NB4 (cell line): ENCODE measurements at regions not wholly inside any gene's neighbourhood (a gene's known extent, or its start where the extent isn't known, plus 50 kb on each side); places are given as distances from the start of the nearest gene placed in this dataset.

ENCODE experiments used
- DNase-seq: peaks from one replicate; pipeline ENCODE4 v3.0.0; 2010; ENCODE audit warnings: low read depth
- H3K4me3 ChIP-seq: one replicate; pipeline ENCODE4 v1.5.1; 2011; ENCODE audit warnings: mild to moderate bottlenecking, low read depth, low read length, moderate library complexity
- CTCF ChIP-seq: IDR thresholded peaks from one replicate; pipeline ENCODE4 v1.5.1; 2012; ENCODE audit warnings: low read depth, low read length
- MAX ChIP-seq: IDR thresholded peaks from 2 replicates; pipeline ENCODE4 v1.6.1; 2011; ENCODE audit warnings: low read depth, low read length
- MYC ChIP-seq: IDR thresholded peaks from 2 replicates; pipeline ENCODE4 v1.6.1; 2011; ENCODE audit warnings: low read depth, low read length
- POLR2A ChIP-seq: IDR thresholded peaks from 2 replicates; pipeline ENCODE4 v1.6.1; 2011; ENCODE audit warnings: mild to moderate bottlenecking; ENCODE audit not compliant: insufficient read length; ENCODE audit errors: extremely low read depth

- TF ChIP-seq POLR2A (no peak), CTCF (no peak), MYC (no peak), MAX (no peak)
- no peak overlapping the region for H3K4me3 ChIP-seq
- DNase-seq = no peak
These were observed 733.6 kb downstream of the TRIML1 start for GRCh38 chr4:188872809-188873208.

GRCh38 chr4:188876881-188877280, 737.6 kb downstream of the TRIML1 start:
- DNase-seq = no peak
- TF ChIP-seq MYC (no peak), MAX (no peak), CTCF (no peak), POLR2A (no peak)
- no peak overlapping the region for H3K4me3 ChIP-seq

- TF ChIP-seq CTCF (no peak), MAX (no peak), MYC (no peak), POLR2A (no peak)
- no peak for DNase-seq
- no peak overlapping the region for H3K4me3 ChIP-seq
These were observed 740.4 kb downstream of the TRIML1 start for GRCh38 chr4:188879598-188879997.

GRCh38 chr4:188887905-188888304, 748.7 kb downstream of the TRIML1 start:
- no peak for DNase-seq
- TF ChIP-seq MYC = no peak
- no peak for TF ChIP-seq CTCF
- no peak for TF ChIP-seq MAX
- TF ChIP-seq POLR2A = no peak
- no peak overlapping the region for H3K4me3 ChIP-seq

GRCh38 chr4:188892837-188893236, 753.6 kb downstream of the TRIML1 start:
- H3K4me3 ChIP-seq = no peak overlapping the region
- DNase-seq = no peak
- TF ChIP-seq MYC = no peak

GRCh38 chr4:188903986-188904385, 764.7 kb downstream of the TRIML1 start:
- DNase-seq = no peak
- TF ChIP-seq MAX (no peak), POLR2A (no peak), CTCF (no peak), MYC (no peak)
- H3K4me3 ChIP-seq = no peak overlapping the region
